K562 (cell line): ENCODE measurements at regions not wholly inside any gene's neighbourhood (a gene's known extent, or its start where the extent isn't known, plus 50 kb on each side); places are given as distances from the start of the nearest gene placed in this dataset.

Experiments used
- ATAC-seq: fragments of 200-7000 bp; cut with Tn5 transposase; 3 replicates; pipeline ENCODE4 v1.9.1; 2020; ENCODE audit warnings: moderate library complexity
- BruUV-seq: library from RNA; stranded (reverse); fragments of 400-500 nt; replicated peaks from 2 replicates; lab custom pipeline; 2021; lab: Mats Ljungman, UMichigan
- CTCF ChIA-PET: fragments of 300-600 bp; formaldehyde crosslinking; extraction: SDS; loops from one replicate; lab custom pipeline; 2021; ENCODE audit warnings: low intra/inter-chr PET ratio; lab: Yijun Ruan, JAX
- POLR2A ChIA-PET: fragments of 300-600, 350-650 bp; sonication (Branson Sonifier 250); formaldehyde crosslinking; extraction: SDS; loops from one replicate; lab custom pipeline; 2021; ENCODE audit warnings: antibody characterized with exemption, inconsistent platforms; lab: Yijun Ruan, JAX
- DNase-seq, 4 experiments: peaks; one replicate each; pipeline versions ENCODE4 v3.0.0 to v3.0.0-alpha.2; 2011 to 2018; ENCODE audit warnings: low spot score in 3 of 4, mixed read lengths in 3 of 4; ENCODE audit errors: extremely low read depth in 1 of 4
- FAIRE-seq: peaks from 2 replicates; lab custom pipeline; 2011; peaks lifted over from hg19 to GRCh38; lab: Jason Lieb, UNC
- H2AFZ ChIP-seq: 2 replicates; pipeline ENCODE4 v1.6.0; 2011; ENCODE audit warnings: low read depth, low read length, control low read depth, inconsistent platforms
- H3K27ac ChIP-seq: fragments of 200-600 bp; 3 replicates; pipeline ENCODE4 v1.8.0; 2011; ENCODE audit warnings: low read depth, mild to moderate bottlenecking, control low read depth, inconsistent platforms, low read length, moderate library complexity, mixed read lengths; ENCODE audit errors: extremely low read depth
- H3K27me3 ChIP-seq, 2 experiments: fragments of 300-600 bp in 1 of 2; 2 replicates in 1 of 2; 3 replicates in 1 of 2; pipeline versions ENCODE4 v1.6.0 to v1.8.0; 2011; ENCODE audit warnings: inconsistent platforms in 2 of 2, low read length in 2 of 2, mild to moderate bottlenecking in 1 of 2, mixed read lengths in 1 of 2, moderate library complexity in 1 of 2; ENCODE audit not compliant: control insufficient read depth in 2 of 2, insufficient read depth in 2 of 2
- H3K36me3 ChIP-seq: fragments of 300-600 bp; 3 replicates; pipeline ENCODE4 v1.8.0; 2011; ENCODE audit warnings: mild to moderate bottlenecking, low read length, inconsistent platforms; ENCODE audit not compliant: control insufficient read depth, insufficient read depth
- H3K4me1 ChIP-seq, 2 experiments: fragments of 200-600 bp in 1 of 2; replicated peaks in 1 of 2; 2 replicates in 1 of 2; 3 replicates in 1 of 2; pipeline versions ENCODE4 v1.5.1 to v1.8.0; 2011; ENCODE audit warnings: inconsistent platforms in 2 of 2, low read length in 2 of 2, mild to moderate bottlenecking in 1 of 2, mixed read lengths in 1 of 2, moderate library complexity in 1 of 2; ENCODE audit not compliant: control insufficient read depth in 2 of 2, insufficient read depth in 2 of 2
- H3K4me2 ChIP-seq: 2 replicates; pipeline ENCODE4 v1.6.1; 2011; ENCODE audit warnings: low read length, control low read depth, inconsistent platforms, mixed read lengths; ENCODE audit not compliant: insufficient read depth
- H3K4me3 ChIP-seq: fragments of 200-600 bp; sonication (generic), shearing (Covaris generic); 2 replicates; pipeline ENCODE4 v1.5.1; 2016; ENCODE audit warnings: control low read depth, inconsistent platforms
- H3K79me2 ChIP-seq: fragments of 200-600 bp; 3 replicates; pipeline ENCODE4 v1.8.0; 2011; ENCODE audit warnings: low read length, inconsistent platforms; ENCODE audit not compliant: control insufficient read depth, insufficient read depth
- H3K9ac ChIP-seq, 2 experiments: 2 replicates each; pipeline versions ENCODE4 v1.6.0 to v1.6.1; 2011; ENCODE audit warnings: low read depth in 2 of 2, low read length in 2 of 2, control low read depth in 1 of 2, inconsistent platforms in 1 of 2, mild to moderate bottlenecking in 1 of 2, mixed read lengths in 1 of 2; ENCODE audit not compliant: insufficient read depth in 1 of 2
- H3K9me1 ChIP-seq: one replicate; pipeline ENCODE4 v1.6.0; 2011; ENCODE audit warnings: inconsistent platforms, mild to moderate bottlenecking, low read length, moderate library complexity; ENCODE audit not compliant: control insufficient read depth, insufficient read depth
- H3K9me3 ChIP-seq: replicated peaks from 2 replicates; pipeline ENCODE4 v1.5.1; 2011; ENCODE audit warnings: low read depth, low read length, inconsistent platforms; ENCODE audit not compliant: control insufficient read depth, insufficient read depth
- H4K20me1 ChIP-seq: replicated peaks from 2 replicates; pipeline ENCODE4 v1.6.1; 2011; ENCODE audit warnings: low read length, inconsistent platforms, mixed read lengths; ENCODE audit not compliant: control insufficient read depth, insufficient read depth
- GATAD2B ChIP-seq: fragments of 450-650 bp; IDR thresholded peaks from 2 replicates; pipeline ENCODE4 v1.6.1; 2017; ENCODE audit warnings: mild to moderate bottlenecking, borderline replicate concordance
- HMBOX1 ChIP-seq: sonication (generic); IDR thresholded peaks from 2 replicates; pipeline ENCODE4 v1.6.1; 2016
- HNRNPK ChIP-seq: fragments of 200-400 bp; formaldehyde crosslinking; IDR thresholded peaks from one replicate; pipeline ENCODE4 v1.6.1; 2018; ENCODE audit warnings: mild to moderate bottlenecking, low read depth, low read length; ENCODE audit not compliant: poor library complexity, severe bottlenecking
- MYNN ChIP-seq, 2 experiments: sonication (generic); formaldehyde crosslinking in 1 of 2; IDR thresholded peaks; 2 replicates each; pipeline versions ENCODE4 v1.5.0 to v1.6.1; 2016 to 2020; ENCODE audit warnings: antibody characterized with exemption in 1 of 2, missing genetic modification reagents in 1 of 2
- PCBP2 ChIP-seq: fragments of 200-400 bp; formaldehyde crosslinking; IDR thresholded peaks from 2 replicates; pipeline ENCODE4 v1.6.1; 2018; ENCODE audit warnings: low read length, low read depth, mild to moderate bottlenecking, moderate library complexity; ENCODE audit not compliant: poor library complexity, severe bottlenecking
- ZNF707 ChIP-seq: fragments of 250-450 bp; sonication (Bioruptor Pico); conservative IDR thresholded peaks from 2 replicates; pipeline ENCODE4 v1.8.0; 2022; ENCODE audit warnings: inconsistent platforms, mild to moderate bottlenecking, moderate library complexity
- WGBS: fragments of 100-300 bp; shearing (Covaris generic); methylation state at CpG from one replicate; pipeline ENCODE4 v1.1.6; 2016; ENCODE audit warnings: low coverage, mixed read lengths; ENCODE audit not compliant: insufficient coverage; ENCODE audit errors: missing lambda C conversion rate; 5-methylcytosine and 5-hydroxymethylcytosine counted together
- in situ Hi-C: fragments of 300-500 bp; cut with MboI; formaldehyde crosslinking; loops from 4 replicates; pipeline ENCODE4 v1.15.0; 2018; ENCODE audit warnings: inconsistent platforms, mixed read lengths
- intact Hi-C: fragments of 100-400 bp; cut with micrococcal nuclease; formaldehyde crosslinking; loops from 2 replicates; pipeline ENCODE4 v1.14.2; 2022

- FAIRE-seq: no peak
- intact Hi-C loops: no loop called here
These were observed 412.7 kb upstream of the SEL1L start for GRCh38 chr14:81946375-81946774.

More at GRCh38 chr14:81946375-81946774, 412.7 kb upstream of the SEL1L start:
- Histone ChIP-seq H3K27me3 (no peaks in the 10 kb centered on the region), H3K4me2 (no peak overlapping the region), H3K4me1 (no peaks in the 10 kb centered on the region), H3K27ac (no peak overlapping the region), H3K9me1 (no peaks in the 10 kb centered on the region), H3K9ac (no peak overlapping the region), H3K9me3 (no peaks in the 10 kb centered on the region), H3K36me3 (no peaks in the 10 kb centered on the region), H3K4me3 (no peak overlapping the region), H3K79me2 (no peaks in the 10 kb centered on the region), H2AFZ (no peak overlapping the region), H4K20me1 (no peaks in the 10 kb centered on the region)
- ATAC-seq: no peak
- in situ Hi-C loops: no loop called here
- DNase-seq: no peak
- CTCF ChIA-PET: no interaction called here
- 12% methylated on average over 3 of the region's 3 CpGs for WGBS
- no TSS peak for BruUV-seq
- POLR2A ChIA-PET: no interaction called here
- TF ChIP-seq MYNN (IDR thresholded peaks at IDR 0.05) (no peak), MYNN (CRISPR knock-in tag; IDR thresholded peaks at IDR 0.05) (no peak), ZNF707 (CRISPR knock-in tag) (no peak), PCBP2 (no peak), HNRNPK (no peak), HMBOX1 (no peak), GATAD2B (no peak)
